ENCODE measurements at regions not wholly inside any gene's neighbourhood (a gene's known extent, or its start where the extent isn't known, plus 50 kb on each side); places are given as distances from the start of the nearest gene placed in this dataset.

DNA sequence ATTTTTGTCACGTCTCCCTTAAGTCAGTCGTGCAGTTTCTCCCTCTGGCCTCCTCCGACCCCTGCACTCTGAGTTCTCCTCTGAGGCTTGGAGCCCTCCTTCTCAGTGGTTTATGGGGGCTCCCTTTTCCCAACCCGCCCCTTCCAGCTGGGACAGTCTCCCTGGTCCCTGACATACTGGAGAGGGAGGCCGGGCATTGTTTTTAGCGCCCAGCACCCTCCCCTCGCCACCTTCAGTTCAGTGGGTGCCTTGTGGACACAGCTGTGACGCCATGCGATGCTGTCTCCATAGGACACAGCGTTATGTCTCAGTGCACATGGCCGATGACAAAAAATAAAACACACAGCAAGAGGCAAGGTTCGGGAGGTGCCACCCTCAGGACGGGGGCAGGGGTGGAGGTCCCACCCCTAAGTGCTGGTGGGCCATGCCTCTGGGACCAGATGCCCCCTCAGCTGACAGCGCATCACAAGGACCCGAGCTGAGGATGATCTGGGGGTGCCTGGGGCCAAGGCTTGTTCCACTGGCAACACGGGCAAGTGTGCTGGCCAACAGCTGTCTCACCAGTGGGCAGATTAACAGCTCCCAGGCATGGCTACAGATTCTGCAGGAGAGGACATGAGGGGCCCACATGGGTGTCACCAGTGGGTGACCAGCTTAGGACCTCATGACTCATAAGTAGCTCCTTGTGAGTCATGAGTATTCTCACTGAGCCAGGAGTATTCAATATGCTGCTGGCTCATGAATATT is 81.6 kb downstream of the PLXNA1 start:
- no peaks in the 10 kb centered on the region for H3K9me3 ChIP-seq
- H3K36me3 ChIP-seq: no peaks in the 10 kb centered on the region
- TF ChIP-seq CTCF (IDR thresholded peaks at IDR 0.05): no peak
- DNase-seq: no peak
- H3K9ac ChIP-seq (ENCODE audit: low read depth in 2 of 2, low read length in 2 of 2): no peak overlapping the region
- no peak overlapping the region for H3K4me3 ChIP-seq
- no peak overlapping the region for H3K27ac ChIP-seq
- intact Hi-C loops (cut with DNase I): no loop called here
- H3K27me3 ChIP-seq: no peaks in the 10 kb centered on the region
- H3K4me1 ChIP-seq: no peaks in the 10 kb centered on the region

DNA sequence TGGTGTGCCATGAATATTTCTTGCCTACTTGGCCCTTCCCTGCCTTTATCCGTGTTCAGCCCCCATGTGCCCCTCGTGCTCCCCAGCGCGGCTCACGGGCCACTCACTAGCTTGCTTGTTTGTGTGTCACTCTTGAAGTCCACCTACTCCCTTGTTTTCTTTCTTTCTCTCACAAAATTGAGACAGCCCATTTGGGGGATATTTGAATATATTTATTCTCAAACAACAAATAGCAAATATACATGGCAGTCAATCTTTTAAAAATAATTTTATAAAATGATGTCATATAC is 82.2 kb downstream of the PLXNA1 start:
- intact Hi-C loops (cut with DNase I): no loop called here
- no peak for TF ChIP-seq CTCF (IDR thresholded peaks at IDR 0.05)
- DNase-seq: no peak

DNA sequence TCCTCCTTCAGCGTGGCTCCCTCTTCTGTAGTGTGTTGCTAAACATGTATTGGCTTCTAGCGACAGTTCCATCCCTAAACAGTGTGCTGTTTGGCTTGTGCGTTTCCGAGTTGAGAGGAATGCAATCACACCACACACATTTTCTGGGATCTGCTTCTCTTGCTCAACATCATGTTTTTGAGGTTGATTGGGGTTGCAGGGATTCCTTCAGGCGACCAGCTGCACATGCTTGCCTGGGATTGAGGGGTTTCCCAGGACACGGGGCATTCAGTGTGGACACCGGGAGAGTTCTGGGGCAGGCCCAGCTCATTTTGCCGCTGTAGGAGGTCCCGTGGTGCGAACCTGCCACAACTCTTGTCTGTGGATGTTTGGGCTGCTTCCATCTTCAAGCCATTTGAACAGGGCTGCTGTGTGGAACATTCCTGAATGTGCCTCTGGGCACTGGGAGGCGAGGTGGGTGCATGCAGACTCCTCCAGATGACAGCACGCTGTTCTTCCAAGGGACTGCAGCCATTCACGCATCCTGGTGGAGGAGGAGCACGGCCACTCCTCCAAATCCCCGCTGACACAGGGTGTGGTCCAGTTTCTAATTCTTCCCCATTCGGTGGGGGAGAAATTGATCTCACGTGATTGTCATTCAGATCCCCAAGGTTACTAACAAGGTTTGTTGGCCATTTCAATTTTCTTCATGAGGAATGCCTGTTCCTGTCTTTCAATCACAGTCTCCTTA is 82.8 kb downstream of the PLXNA1 start:
- TF ChIP-seq CTCF (IDR thresholded peaks at IDR 0.05): no peak
- H3K9ac ChIP-seq (ENCODE audit: low read depth in 2 of 2, low read length in 2 of 2): no peak overlapping the region
- H3K4me3 ChIP-seq: no peak overlapping the region
- H3K9me3 ChIP-seq: no peaks in the 10 kb centered on the region
- no peaks in the 10 kb centered on the region for H3K27me3 ChIP-seq
- no peaks in the 10 kb centered on the region for H3K4me1 ChIP-seq
- H3K27ac ChIP-seq: no peak overlapping the region
- intact Hi-C loops (cut with DNase I): no loop called here
- H3K36me3 ChIP-seq: no peaks in the 10 kb centered on the region
- DNase-seq: no peak

More for the DNA sequence above, 82.2 kb downstream of the PLXNA1 start:
- Histone ChIP-seq H3K27ac (no peak overlapping the region), H3K4me1 (no peaks in the 10 kb centered on the region), H3K36me3 (no peaks in the 10 kb centered on the region), H3K4me3 (no peak overlapping the region), H3K27me3 (no peaks in the 10 kb centered on the region), H3K9ac (ENCODE audit: low read depth in 2 of 2, low read length in 2 of 2) (no peak overlapping the region), H3K9me3 (no peaks in the 10 kb centered on the region)

- intact Hi-C loops (cut with DNase I): no loop called here
- no peaks in the 10 kb centered on the region for H3K9me3 ChIP-seq
- no peak for TF ChIP-seq CTCF (IDR thresholded peaks at IDR 0.05)
- H3K4me1 ChIP-seq: no peaks in the 10 kb centered on the region
- H3K27ac ChIP-seq: no peak overlapping the region
- no peak overlapping the region for H3K4me3 ChIP-seq
- H3K9ac ChIP-seq (ENCODE audit: low read depth in 2 of 2, low read length in 2 of 2): no peak overlapping the region
- H3K36me3 ChIP-seq: no peaks in the 10 kb centered on the region
- no peaks in the 10 kb centered on the region for H3K27me3 ChIP-seq
- no peak for DNase-seq
These were observed 83.7 kb downstream of the PLXNA1 start for GRCh38 chr3:127066635-127067034.

DNA sequence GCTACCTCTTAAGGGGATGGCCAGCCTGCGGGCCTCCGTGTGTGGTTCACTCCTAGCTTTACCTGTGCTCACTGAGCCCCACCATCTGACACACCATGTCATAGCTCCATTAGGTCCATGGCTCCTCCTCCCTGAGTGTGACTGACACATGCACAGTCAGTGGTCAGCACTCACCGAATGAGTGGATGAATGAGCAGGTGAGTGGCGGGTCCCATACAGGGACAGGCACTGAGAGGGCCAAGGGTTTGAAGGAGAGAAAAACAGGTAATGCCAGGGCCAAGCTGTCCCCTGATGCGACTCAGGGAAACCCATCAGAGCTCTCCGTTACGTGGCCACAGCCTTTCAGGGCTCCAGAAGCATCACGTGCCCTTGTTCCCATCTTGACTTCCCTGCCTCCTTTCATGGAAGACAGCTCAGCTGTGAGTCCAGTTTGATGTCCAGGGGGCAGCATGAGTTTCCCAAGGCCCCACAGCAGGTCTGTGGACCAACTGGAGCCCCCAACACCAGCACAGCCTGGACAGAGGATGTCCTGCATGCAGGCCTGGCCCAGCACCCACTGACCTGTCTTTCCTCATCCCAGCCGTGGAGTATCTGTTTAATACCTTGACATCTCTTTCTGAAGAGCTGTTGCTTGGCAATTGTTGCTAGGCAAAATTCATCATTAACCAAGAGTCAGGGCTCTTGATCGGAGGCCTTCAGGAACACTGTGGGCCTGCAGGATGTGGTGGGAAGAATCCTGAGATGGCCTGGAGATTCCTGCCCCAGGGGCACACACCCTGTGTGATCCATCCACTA is 84.4 kb downstream of the PLXNA1 start:
- Histone ChIP-seq H3K9me3 (no peaks in the 10 kb centered on the region), H3K4me3 (no peak overlapping the region), H3K4me1 (no peaks in the 10 kb centered on the region), H3K27ac (no peak overlapping the region), H3K36me3 (no peaks in the 10 kb centered on the region), H3K9ac (ENCODE audit: low read depth in 2 of 2, low read length in 2 of 2) (no peak overlapping the region), H3K27me3 (no peaks in the 10 kb centered on the region)
- TF ChIP-seq CTCF (IDR thresholded peaks at IDR 0.05): no peak
- intact Hi-C loops (cut with DNase I): no loop called here
- no peak for DNase-seq

All from colonic mucosa (tissue), 4 donors.